PFSK-1 (cell line): ENCODE measurements at regions not wholly inside any gene's neighbourhood (a gene's known extent, or its start where the extent isn't known, plus 50 kb on each side); places are given as distances from the start of the nearest gene placed in this dataset.

Source experiments
- FOXP2 ChIP-seq: optimal IDR thresholded peaks from 2 replicates; pipeline ENCODE3; 2011; ENCODE audit warnings: borderline replicate concordance, control low read depth, inconsistent platforms; ENCODE audit not compliant: insufficient read depth; ENCODE audit errors: extremely low read length, extremely low read depth
- POLR2AphosphoS5 ChIP-seq: IDR thresholded peaks from 2 replicates; pipeline ENCODE4 v1.6.1; 2012; ENCODE audit warnings: low read depth, mild to moderate bottlenecking, control low read depth, low read length, moderate library complexity
- SIN3A ChIP-seq: IDR thresholded peaks from 2 replicates; pipeline ENCODE4 v1.6.1; 2012; ENCODE audit warnings: mild to moderate bottlenecking, low read length, moderate library complexity, borderline replicate concordance; ENCODE audit not compliant: insufficient read depth
- TAF1 ChIP-seq: IDR thresholded peaks from 2 replicates; pipeline ENCODE4 v1.6.1; 2012; ENCODE audit warnings: low read length, control low read depth, borderline replicate concordance; ENCODE audit not compliant: insufficient read depth
- TF ChIP-seq, protein P1 (sequence below), 2 experiments: IDR thresholded peaks; 2 replicates each; pipeline versions ENCODE4 v1.6.1 to v1.8.0; 2011 to 2012; ENCODE audit warnings: low read depth in 2 of 2, low read length in 2 of 2, control low read depth in 1 of 2, inconsistent platforms in 1 of 2, mild to moderate bottlenecking in 1 of 2, moderate library complexity in 1 of 2; ENCODE audit not compliant: insufficient read depth in 1 of 2

DNA sequence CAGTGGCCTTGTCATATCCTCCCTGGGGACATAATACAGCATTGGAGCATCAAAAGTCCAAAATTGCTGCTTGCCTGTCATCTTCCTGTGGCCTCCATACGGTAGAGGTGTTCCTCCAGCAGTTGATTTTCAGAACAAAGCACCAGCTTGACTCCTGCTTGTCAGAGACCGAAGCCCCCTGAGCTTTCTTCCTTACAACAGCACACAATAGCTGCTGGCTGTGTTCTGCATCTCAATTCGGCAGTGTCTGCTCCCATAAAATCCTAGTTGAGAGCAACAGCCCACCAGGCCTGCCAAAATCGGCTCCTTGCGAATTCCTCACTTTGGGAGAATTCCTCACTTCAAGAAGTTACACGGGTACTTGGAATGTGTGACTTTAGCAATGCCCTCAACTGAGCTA, 372.9 kb downstream of the SAMD5 start:
- TF ChIP-seq, protein P1, sequence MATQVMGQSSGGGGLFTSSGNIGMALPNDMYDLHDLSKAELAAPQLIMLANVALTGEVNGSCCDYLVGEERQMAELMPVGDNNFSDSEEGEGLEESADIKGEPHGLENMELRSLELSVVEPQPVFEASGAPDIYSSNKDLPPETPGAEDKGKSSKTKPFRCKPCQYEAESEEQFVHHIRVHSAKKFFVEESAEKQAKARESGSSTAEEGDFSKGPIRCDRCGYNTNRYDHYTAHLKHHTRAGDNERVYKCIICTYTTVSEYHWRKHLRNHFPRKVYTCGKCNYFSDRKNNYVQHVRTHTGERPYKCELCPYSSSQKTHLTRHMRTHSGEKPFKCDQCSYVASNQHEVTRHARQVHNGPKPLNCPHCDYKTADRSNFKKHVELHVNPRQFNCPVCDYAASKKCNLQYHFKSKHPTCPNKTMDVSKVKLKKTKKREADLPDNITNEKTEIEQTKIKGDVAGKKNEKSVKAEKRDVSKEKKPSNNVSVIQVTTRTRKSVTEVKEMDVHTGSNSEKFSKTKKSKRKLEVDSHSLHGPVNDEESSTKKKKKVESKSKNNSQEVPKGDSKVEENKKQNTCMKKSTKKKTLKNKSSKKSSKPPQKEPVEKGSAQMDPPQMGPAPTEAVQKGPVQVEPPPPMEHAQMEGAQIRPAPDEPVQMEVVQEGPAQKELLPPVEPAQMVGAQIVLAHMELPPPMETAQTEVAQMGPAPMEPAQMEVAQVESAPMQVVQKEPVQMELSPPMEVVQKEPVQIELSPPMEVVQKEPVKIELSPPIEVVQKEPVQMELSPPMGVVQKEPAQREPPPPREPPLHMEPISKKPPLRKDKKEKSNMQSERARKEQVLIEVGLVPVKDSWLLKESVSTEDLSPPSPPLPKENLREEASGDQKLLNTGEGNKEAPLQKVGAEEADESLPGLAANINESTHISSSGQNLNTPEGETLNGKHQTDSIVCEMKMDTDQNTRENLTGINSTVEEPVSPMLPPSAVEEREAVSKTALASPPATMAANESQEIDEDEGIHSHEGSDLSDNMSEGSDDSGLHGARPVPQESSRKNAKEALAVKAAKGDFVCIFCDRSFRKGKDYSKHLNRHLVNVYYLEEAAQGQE (IDR thresholded peaks at IDR 0.05; ENCODE audit: insufficient read depth in 1 of 2, low read depth in 2 of 2, low read length in 2 of 2), result no peak
- TF ChIP-seq SIN3A (no peak), FOXP2 (no peak), POLR2AphosphoS5 (no peak), TAF1 (no peak)

GRCh38 chr6:147888374-147888773, 379.9 kb downstream of the SAMD5 start:
- no peak for TF ChIP-seq SIN3A
- no peak for TF ChIP-seq FOXP2
- no peak for TF ChIP-seq TAF1
- TF ChIP-seq POLR2AphosphoS5, result no peak
- TF ChIP-seq, protein P1 (IDR thresholded peaks at IDR 0.05; ENCODE audit: insufficient read depth in 1 of 2, low read depth in 2 of 2, low read length in 2 of 2), result no peak

DNA sequence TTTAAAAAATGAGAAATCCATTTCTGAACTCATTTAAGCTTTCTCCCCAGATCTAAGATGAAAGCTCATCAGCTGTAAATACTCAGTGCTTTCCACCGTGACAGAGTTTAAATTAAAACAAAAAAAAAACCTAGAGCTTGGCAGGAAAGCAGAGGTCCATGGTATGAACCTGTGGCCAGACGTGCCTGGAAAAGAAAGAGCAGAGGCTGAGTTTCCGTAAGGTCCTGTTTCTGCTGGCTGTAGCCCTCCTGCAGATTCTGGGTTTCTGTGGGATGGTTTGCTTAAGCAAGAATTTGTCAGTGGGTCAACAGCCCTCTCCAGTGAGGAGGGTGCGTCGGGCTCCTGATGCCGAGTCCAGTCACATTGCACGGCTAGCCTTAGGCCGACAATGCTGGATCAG, 383.2 kb downstream of the SAMD5 start:
- TF ChIP-seq TAF1, result no peak
- no peak for TF ChIP-seq SIN3A
- TF ChIP-seq, protein P1 (IDR thresholded peaks at IDR 0.05; ENCODE audit: insufficient read depth in 1 of 2, low read depth in 2 of 2, low read length in 2 of 2), result no peak
- no peak for TF ChIP-seq POLR2AphosphoS5
- no peak for TF ChIP-seq FOXP2

DNA sequence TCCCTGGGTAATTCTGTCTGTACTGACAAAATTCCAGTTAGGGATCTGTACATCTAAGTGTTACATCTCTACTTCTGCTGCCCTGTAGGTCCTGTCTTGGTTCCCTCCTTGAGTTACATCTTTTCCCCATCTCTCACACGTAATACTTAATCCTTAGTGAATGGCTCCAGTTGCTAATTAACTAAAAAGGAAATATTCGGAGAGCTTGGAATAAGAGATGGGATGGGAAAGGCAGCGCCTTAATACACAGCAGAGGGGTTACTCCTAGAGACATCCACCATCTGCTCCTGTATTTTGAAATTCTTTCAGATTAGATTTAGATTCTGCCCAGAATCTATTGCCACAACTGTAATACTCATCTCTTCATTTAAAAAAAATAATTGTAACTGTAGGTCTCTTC, 384.0 kb downstream of the SAMD5 start:
- TF ChIP-seq TAF1, result no peak
- TF ChIP-seq FOXP2, result no peak
- no peak for TF ChIP-seq SIN3A
- TF ChIP-seq, protein P1 (IDR thresholded peaks at IDR 0.05; ENCODE audit: insufficient read depth in 1 of 2, low read depth in 2 of 2, low read length in 2 of 2), result no peak
- TF ChIP-seq POLR2AphosphoS5, result no peak

- no peak for TF ChIP-seq TAF1
- no peak for TF ChIP-seq FOXP2
- TF ChIP-seq, protein P1 (IDR thresholded peaks at IDR 0.05; ENCODE audit: insufficient read depth in 1 of 2, low read depth in 2 of 2, low read length in 2 of 2), result no peak
- no peak for TF ChIP-seq SIN3A
- TF ChIP-seq POLR2AphosphoS5, result no peak
Observed at GRCh38 chr6:147895272-147895671, 386.8 kb downstream of the SAMD5 start.
